ENCODE measurements at regions not wholly inside any gene's neighbourhood (a gene's known extent, or its start where the extent isn't known, plus 50 kb on each side); places are given as distances from the start of the nearest gene placed in this dataset.
A peak's percentile ranks its signal among the peaks of the same experiment; 100 is the strongest.

- no peaks in the 10 kb centered on the region for H3K79me2 ChIP-seq
- H3K27me3 ChIP-seq, result no peaks in the 10 kb centered on the region
- no peak overlapping the region for H3K27ac ChIP-seq
- H3K36me3 ChIP-seq (replicated peaks; ENCODE audit: insufficient read depth, low read depth), result no peaks in the 10 kb centered on the region
- no peak overlapping the region for H3K4me2 ChIP-seq
- H2AFZ ChIP-seq, result no peak overlapping the region
- no peak for TF ChIP-seq CTCF (IDR thresholded peaks at IDR 0.05; ENCODE audit: poor library complexity)
- TF ChIP-seq EZH2 (IDR thresholded peaks at IDR 0.05; ENCODE audit: borderline replicate concordance), result no peak
- no peak for TF ChIP-seq EZH2phosphoT487 (IDR thresholded peaks at IDR 0.05; ENCODE audit: low read depth, severe bottlenecking, unreplicated experiment)
- no peaks in the 10 kb centered on the region for H3K9me2 ChIP-seq (replicated peaks; ENCODE audit: insufficient read depth)
- no peaks in the 10 kb centered on the region for H4K20me1 ChIP-seq (ENCODE audit: insufficient read depth, poor library complexity, severe bottlenecking)
- 95% methylated on average over 1 of the region's 1 CpG for WGBS (ENCODE audit: low lambda C conversion rate, missing lambda C conversion rate)
- H3K9me3 ChIP-seq (ENCODE audit: low read depth), result no peaks in the 10 kb centered on the region
- no peak for DNase-seq (ENCODE audit: low spot score)
- H3K4me3 ChIP-seq, result no peak overlapping the region
- peaks cover 44% of the 10 kb centered on the region for H3K4me1 ChIP-seq (ENCODE audit: insufficient read depth)
These were observed 215.7 kb upstream of the FGGY start for GRCh38 chr1:59081181-59081580.

GRCh38 chr1:59081795-59082194 lies 215.1 kb upstream of the FGGY start:
- Histone ChIP-seq H3K4me3 (no peak overlapping the region), H2AFZ (no peak overlapping the region), H4K20me1 (ENCODE audit: insufficient read depth, poor library complexity, severe bottlenecking) (no peaks in the 10 kb centered on the region), H3K4me2 (no peak overlapping the region), H3K27ac (no peak overlapping the region), H3K9me2 (replicated peaks; ENCODE audit: insufficient read depth) (no peaks in the 10 kb centered on the region), H3K36me3 (replicated peaks; ENCODE audit: insufficient read depth, low read depth) (no peaks in the 10 kb centered on the region), H3K27me3 (no peaks in the 10 kb centered on the region), H3K79me2 (no peaks in the 10 kb centered on the region), H3K9me3 (ENCODE audit: low read depth) (no peaks in the 10 kb centered on the region), H3K4me1 (ENCODE audit: insufficient read depth) (peaks cover 44% of the 10 kb centered on the region)
- 89% methylated on average over 5 of the region's 5 CpGs for WGBS (ENCODE audit: low lambda C conversion rate, missing lambda C conversion rate)
- DNase-seq (ENCODE audit: low spot score), result no peak
- TF ChIP-seq CTCF (IDR thresholded peaks at IDR 0.05; ENCODE audit: poor library complexity), result no peak
- TF ChIP-seq EZH2 (IDR thresholded peaks at IDR 0.05; ENCODE audit: borderline replicate concordance), result no peak
- TF ChIP-seq EZH2phosphoT487 (IDR thresholded peaks at IDR 0.05; ENCODE audit: low read depth, severe bottlenecking, unreplicated experiment), result no peak

- Histone ChIP-seq H3K79me2 (no peaks in the 10 kb centered on the region), H3K9me2 (replicated peaks; ENCODE audit: insufficient read depth) (no peaks in the 10 kb centered on the region), H3K9me3 (ENCODE audit: low read depth) (peaks cover 2% of the 10 kb centered on the region), H4K20me1 (ENCODE audit: insufficient read depth, poor library complexity, severe bottlenecking) (no peaks in the 10 kb centered on the region), H3K27ac (peak overlapping the region; percentile 69), H3K4me2 (no peak overlapping the region), H3K4me3 (no peak overlapping the region), H3K4me1 (ENCODE audit: insufficient read depth) (peaks cover 22% of the 10 kb centered on the region), H3K36me3 (replicated peaks; ENCODE audit: insufficient read depth, low read depth) (no peaks in the 10 kb centered on the region), H2AFZ (peak overlapping the region; percentile 52), H3K27me3 (no peaks in the 10 kb centered on the region)
- WGBS (ENCODE audit: low lambda C conversion rate, missing lambda C conversion rate), result 50% methylated on average over 9 of the region's 9 CpGs
- TF ChIP-seq CTCF (IDR thresholded peaks at IDR 0.05; ENCODE audit: poor library complexity), result no peak
- TF ChIP-seq EZH2 (IDR thresholded peaks at IDR 0.05; ENCODE audit: borderline replicate concordance), result no peak
- DNase-seq (ENCODE audit: low spot score), result no peak
These were observed 212.7 kb upstream of the FGGY start for GRCh38 chr1:59083946-59084865.

Measured in hepatocyte (in vitro differentiated cells).